NCI-H2196 (cell line): ENCODE measurements at regions not wholly inside any gene's neighbourhood (a gene's known extent, or its start where the extent isn't known, plus 50 kb on each side); places are given as distances from the start of the nearest gene placed in this dataset.

Experiments
- DNase-seq: peaks from one replicate; lab custom pipeline; 2025; ENCODE audit not compliant: unreplicated experiment; lab: John Stamatoyannopoulos, UW

DNA sequence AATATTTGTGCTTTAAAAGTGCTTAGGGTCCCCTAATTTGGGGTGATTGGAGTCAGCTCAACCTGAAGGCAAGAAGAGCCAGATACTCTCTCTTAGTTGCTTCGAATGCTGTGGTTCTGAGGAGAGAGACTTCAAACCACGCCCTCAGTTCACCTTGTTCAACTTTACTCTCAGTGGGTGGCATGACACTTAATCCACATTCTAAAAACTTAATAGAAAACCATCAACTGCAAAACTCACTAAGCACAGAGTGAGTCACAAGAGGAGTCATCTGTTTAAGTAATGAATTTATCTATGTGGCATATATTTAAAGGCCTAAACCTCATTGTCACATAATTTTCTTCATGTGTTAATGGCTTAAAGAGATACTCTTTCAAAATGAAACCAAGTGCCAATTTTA is 99.5 kb upstream of the SLC4A4 start:
- no peak for DNase-seq

DNA sequence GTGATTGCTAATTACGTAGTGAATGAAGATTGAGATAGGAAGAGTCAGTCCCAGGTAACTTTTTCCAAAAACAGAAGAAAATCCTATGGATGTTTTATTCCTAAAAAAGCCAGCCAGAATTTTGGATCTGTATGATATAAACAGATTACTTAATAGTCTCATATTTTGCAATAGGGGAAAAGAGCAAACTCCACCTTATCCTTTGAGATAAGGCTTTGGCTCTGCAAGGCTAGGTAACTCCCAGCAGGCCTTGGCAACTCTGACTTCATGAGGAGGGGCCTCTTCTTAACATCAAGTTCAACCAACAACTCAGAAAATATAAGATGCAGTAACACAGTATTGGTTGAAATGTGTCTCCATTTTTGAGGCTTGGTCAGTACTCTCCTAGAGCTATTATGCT is 98.7 kb upstream of the SLC4A4 start:
- DNase-seq = no peak

DNA sequence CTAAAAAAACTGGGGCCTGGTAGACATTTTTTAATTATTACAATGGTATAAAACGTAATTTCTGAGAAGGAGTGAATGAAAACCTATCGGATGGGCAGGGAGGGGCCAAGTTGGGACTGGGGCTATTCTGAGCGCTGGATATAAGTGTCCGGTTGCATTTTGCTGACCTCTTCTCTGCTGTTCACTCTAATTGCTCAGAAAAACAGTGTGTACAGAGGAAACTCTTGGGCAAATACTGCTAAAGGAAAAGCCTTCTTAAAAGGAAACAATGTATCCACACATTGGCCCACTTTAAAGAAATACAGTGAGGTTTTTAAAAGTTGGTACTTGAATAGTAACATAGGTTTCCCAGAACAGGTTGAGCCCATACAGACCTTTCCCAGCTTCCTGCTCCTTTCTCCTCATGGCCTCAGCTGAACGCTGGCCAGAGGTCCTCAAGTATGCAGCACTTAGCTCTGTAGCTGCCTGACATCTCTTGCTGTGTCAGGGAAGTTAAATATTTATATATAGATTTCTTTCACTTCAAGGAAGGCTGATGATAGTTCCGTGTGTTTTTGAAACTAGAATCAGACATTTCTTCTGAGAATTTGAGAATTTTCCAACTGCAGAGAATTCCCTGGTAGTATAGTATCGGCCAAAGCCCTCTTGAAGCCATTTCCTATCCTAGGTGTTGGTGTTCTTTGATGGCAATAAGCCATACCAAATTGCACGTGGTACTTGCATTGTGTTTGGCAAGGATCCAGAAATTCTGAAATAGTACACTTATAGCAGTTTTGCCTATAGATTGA is 97.1 kb upstream of the SLC4A4 start:
- DNase-seq = peak; percentile 53

DNA sequence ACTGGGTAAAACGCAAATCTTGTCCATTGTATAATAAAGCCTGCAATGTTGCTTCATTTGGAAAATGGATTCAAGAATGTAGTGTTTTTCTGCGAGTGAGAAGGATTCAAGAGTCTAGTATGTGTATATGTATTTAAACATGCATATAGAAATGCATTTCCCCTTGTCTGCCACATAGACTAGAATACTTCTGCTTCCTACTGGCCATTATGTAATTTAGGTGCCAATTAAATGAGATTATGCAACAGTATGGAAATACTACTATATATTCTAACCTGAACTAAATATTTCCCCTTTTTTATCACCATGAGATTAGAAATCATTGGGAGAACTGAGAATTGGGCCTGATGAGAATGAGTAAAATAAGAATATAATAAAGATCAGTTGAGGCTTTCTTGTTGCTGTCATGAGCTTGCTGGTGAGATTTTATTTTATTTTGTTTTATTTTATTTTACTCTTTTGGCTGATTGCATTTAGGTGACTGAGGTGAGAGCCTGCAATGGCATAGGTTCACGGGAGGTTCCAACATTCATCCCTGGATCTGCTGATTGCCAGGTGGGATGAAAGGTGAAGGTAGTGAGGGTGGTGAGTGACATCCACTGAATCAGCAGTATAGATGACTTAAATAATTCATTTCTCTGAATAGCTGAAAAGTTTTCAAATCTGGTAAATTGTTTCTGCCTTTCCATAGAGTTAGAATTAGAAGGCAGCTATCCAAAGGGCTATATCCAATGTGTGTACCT is 95.6 kb upstream of the SLC4A4 start:
- no peak for DNase-seq

DNA sequence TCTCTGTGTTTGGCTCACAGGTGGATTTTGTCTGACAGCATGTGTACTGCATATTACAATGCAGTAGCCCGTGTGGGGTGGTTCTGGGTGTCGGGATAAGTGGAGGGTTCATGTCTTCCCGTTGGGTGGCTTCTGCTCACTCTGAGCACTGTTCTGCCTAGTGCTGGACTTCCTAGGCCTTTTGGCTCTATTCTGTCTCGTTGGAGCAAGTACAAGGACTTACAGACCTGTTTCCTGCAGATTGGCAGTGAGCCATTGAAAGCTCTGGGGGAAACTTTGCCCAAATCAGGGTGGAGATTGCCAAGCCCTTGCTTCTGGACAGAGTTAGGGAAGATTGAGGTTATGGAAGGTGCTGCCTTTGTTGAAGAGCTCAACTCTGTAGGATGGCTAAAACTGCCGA is 91.1 kb upstream of the SLC4A4 start:
- no peak for DNase-seq

DNA sequence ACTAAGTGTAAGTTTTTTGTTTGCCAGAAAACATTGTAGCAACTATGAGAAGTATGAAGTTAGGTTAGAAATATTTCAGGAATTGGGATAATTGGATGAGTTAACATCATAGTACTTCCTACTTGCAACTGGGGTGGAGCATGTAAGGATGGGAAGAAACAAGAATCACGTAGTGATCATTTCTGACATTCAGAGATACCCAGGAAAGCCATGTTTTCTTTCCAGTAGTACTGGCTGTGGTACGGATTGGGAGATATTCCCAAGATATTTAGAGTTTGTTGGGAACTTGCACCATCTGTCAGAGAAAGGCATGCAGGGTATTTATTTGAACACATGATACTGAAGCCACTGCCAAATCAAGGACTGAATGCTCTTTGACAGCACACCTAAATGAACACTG is 87.6 kb upstream of the SLC4A4 start:
- DNase-seq = no peak

DNA sequence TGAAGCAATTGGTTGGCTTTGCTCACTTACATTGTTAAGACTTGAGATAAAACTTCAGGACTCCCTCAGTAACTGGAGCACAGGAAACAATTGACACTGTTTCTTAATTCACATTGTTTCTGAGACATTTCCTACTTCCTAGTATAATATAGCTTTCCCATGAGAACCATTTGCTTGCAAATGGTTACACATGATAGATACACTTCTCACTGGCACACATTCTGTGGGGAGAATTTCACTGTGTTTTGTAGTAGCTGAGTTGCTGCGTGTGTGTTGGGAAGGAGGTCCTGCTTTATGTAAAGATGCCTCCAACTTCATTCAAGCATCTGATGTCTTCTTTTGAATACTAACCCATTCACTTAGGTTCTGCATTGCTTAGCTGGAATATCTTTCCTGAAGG is 85.3 kb upstream of the SLC4A4 start:
- DNase-seq = no peak

DNA sequence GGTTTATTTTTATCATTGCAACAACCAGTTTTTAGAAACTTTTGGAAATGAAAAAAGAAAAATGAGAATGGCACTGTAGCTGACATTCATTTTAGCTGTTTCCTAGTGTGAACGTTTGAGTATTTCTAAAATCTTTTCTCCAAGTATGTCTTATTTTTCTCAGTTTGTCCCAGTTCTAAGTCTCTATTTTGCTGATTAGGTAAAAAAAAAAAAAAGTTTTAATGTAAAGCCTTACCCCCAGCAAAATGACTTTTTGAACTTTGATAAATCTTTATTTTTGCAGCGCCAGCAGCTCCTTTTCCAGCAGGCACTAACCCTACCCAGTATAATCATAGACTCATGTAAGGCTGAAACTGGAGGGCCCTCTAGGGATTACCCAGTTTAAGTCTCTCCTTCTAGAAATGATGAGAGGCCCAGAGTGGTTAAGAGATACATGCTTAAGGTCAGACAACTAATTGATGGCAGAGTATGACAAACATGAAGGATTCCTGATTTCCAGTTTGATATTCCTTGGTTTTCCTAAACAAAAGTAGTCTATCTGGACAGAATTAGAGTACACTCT is 84.3 kb upstream of the SLC4A4 start:
- no peak for DNase-seq

DNA sequence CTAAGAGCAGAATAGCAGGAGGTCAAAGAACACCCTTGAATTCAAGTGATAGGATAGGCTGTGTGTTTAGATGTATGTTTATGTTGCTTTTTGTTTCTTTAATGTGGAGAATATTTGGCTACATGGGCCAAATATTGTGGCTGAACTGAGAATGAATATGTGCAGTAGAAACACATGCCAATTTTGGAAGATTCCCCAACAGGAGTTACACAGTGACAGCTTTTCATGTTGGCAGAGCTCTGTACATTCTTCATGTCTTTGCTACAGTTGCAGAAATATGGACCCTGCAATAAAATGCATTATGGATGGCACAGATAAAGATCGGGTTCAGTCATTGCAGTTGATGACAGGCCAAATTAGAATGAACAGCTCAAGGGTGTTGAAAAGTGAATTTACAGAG is 82.8 kb upstream of the SLC4A4 start:
- no peak for DNase-seq

DNA sequence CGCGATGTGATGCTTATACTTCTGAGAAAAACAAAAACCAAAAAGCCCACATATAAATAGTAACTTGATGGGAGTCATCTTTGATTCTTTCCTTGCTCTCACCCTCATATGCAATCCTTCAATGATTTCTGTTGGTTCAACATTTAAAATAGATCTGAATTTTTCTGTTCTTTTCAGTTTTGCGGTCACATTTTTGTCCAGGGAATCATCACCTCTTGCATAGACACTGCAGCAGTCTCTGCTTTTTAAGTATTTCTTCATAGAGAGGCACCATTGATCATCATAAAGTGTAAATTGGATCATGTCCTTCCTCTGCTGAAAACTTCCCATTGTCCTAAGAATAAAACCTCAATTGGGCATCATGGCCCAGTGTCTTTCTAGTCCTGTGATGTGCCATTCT is 81.1 kb upstream of the SLC4A4 start:
- DNase-seq = no peak

DNA sequence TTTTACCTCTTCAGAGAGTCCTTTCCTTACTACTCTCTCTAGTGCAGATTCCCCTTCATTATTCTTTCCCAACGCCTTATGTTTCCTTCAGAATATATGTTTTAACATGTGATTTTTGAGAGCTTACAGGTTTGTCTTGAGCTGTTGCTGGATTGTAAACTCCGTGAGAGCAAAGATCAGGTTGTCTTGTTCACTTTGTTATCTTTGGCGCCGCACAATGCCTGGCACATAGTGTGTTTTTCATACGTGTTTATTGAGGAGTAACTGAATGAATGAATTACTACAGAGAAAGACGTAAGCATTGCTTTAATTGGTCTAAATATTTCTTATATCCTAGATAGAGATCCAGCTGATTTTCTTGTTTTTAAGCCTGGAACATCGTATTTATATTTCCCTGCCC is 80.5 kb upstream of the SLC4A4 start:
- DNase-seq = no peak

DNA sequence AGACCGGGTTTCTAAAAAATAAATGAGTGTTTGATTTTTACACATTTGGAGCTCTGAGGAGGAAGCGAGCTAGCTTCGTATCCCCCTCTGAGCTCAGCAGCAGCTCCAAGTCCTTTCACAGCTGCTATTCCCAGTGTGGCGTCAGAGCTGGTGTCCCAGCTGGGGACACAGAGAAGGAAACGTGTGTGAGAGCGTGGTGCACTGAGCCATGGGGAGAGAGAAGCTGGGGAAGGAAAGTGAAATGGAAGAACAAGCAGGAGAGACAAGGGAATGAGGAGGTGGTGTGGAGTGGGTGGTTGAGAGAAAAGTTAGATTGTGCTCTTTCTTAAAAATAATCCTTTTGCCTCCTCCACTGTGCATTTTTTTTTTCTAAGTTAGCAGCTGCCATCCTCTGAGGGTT is 79.5 kb upstream of the SLC4A4 start:
- DNase-seq = no peak

DNA sequence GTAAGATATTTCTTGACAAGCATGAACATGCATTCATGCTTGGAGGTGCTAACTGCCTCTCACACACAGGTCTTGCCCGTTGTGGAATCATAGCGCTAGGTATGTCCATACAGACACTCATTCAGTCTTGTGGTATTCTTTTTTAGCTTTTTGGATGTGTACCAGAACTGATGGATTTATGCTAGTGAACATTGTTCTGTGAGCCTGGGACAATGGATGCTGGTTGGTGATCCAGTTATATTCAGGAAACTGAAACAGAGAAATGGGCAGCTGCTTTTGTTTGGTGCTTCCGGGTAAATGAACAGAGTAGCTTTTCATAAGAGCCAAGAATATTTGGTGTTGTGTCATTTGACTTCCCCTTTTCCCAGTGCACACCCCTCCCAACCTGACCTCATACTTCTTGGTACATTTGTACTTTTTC is 78.9 kb upstream of the SLC4A4 start:
- no peak for DNase-seq

DNA sequence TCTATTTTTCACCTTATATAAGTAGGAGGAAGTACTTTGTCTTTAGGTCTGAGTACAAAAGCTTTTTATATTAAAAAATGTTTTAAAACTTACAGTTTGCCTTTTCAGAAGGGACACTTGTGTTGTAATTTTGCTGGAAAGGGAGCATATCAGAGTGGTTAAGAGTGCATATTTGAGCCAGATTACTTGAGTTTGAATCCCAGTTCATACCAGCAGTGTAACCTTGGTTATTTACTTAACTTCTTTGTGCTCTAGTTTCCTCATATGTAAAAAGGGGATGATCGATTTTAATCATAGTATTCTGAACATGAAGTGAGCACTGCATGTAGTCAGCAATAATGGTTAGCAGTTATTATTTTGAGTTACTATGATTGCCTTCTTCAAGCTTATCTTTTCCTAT is 78.3 kb upstream of the SLC4A4 start:
- no peak for DNase-seq

DNA sequence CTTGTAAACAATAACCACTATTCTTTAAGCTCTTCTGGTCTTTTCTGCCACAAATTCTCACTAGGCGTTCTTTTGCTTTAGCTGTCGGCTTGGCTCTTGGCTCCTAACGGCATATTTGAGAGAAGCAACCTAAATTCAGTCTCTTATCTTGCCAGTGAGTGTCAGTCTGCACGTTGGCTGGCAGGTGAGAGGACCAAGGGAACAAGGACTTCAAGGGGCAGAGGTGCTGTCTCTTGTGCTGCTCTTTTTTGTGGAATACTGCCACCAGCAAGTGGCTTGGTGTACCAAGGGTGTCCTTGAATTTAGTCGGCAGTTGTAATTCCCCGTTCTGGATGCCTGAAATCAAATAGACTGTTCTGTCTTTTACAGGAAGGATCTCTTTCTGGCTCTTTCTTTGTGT is 77.8 kb upstream of the SLC4A4 start:
- no peak for DNase-seq

DNA sequence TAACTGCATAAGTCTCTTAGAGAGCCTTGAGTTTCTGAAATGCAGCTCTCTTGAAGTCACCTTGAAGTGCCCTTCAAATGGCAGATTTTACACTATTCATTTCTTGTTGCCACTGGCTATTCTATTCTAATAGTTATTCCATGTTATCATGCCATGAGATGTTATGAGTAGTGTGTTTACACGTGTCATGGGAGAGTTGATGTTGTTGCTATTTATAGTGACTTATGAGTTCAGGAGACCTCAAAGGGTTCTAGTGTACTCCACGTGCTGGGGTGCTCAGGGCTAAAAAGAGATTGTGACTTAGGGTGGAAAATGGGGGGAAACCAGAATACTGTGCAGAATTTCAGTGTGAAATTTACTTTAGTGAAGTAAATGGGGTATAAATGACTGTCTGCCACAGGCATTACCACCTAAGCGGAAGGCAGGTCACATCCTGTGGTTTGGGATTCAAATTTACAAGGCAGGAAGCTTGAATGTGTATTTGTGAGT is 77.1 kb upstream of the SLC4A4 start:
- no peak for DNase-seq

DNA sequence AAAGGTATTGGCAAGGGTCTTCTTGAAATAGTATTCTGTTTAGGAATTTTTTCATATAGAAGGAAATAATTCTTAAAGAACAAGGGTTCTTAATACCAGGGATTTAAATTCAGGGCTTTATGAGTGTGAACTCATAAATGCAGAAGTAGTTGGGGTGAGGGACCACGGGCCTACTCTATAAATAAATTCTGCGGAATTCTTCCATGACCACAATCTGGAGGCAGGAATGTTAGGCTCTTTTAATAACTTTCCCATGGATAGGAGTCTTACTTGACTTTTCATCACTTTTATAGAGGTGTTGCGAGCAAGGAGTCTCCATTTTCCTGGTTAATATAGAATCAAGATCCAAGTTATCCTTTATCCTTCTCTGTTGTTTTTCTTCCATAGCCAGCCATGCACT is 76.7 kb upstream of the SLC4A4 start:
- DNase-seq = no peak

DNA sequence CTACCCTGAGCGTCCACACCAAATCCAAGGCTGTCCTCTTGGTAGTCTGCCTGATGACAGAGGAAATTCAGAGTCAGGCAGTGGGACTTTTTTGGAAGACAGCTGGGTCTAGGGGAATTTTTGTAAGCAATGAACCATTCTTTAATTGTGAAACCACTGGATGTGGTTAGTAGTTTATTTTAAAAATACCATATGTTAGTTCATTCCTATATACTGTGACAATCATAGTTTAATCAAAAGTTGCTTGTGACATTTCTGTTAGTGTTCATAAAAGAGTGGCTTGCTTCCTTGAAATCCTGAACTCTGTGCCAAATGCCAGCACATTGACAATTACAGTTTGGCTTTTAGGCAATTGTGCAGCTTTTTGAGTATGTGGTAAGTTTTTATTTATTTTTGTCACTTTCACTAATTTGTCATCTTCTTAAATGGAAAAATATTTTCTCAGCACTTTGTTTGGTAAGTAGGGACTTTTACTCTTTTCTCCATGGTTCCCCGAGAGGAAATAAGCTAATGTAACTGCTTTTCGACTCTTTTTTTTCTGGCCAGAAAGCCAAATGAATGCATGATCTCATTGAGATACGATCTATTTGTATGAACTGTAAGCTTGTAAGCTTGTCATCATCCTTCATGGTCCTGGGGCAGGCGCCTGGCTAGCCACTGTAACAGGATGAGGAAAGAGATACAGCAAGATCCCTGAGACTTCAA is 72.6 kb upstream of the SLC4A4 start:
- DNase-seq = no peak

DNA sequence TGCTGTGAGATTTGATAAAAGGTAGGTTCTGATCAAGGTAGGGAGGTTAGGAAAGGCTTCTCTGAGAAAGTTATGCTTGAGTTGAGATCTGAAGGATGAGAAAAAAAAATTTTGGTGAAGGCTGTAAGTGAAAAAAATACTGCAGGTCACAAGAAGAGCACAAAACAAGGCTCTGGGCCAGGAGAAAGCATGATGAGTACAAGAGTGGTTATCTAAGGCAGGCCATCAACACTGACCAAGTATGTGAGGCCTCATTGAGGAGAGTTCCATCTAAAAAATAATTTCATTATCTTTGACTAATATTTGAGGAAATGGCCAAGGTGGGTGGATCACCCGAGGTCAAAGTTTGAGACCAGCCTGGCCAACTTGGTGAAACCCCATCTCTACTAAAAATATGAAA is 71.6 kb upstream of the SLC4A4 start:
- DNase-seq = no peak

DNA sequence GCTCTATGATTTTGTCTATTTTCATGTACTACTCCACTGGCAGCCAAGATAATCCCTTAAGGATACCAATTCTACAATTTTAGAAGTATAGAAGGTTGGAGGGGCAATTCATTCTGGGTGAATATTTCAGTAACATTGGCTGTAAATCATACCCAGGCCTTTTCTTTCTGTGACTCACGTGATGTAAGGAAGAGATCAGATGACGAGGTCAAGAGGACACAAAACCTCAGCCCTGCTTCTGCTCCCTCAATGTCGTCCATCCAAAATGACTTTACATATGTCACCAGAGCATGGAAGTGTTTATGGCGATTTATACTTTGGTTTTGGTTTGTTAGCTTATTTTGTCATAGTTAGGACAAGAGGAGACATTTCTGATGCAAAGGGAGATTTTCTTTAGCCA is 70.7 kb upstream of the SLC4A4 start:
- no peak for DNase-seq

DNA sequence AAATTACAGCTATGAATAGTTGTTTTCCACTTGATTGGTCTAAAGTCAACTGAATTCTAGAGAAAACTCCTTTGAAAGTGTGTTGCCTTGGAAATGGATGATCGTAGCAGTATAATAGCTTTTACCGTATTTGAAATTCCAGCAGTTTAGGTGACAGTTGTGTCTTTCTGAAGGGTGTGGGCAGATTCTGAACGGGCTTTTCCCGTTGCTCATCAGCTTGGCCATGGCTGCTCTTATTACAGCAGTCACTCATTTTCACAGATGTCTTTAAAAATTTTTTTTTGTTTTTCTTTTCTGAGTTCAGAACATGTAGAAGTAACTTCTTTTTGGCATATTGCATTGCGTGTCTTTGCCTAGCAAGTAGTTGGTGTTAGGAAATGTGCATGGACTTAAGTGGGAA is 69.6 kb upstream of the SLC4A4 start:
- no peak for DNase-seq

DNA sequence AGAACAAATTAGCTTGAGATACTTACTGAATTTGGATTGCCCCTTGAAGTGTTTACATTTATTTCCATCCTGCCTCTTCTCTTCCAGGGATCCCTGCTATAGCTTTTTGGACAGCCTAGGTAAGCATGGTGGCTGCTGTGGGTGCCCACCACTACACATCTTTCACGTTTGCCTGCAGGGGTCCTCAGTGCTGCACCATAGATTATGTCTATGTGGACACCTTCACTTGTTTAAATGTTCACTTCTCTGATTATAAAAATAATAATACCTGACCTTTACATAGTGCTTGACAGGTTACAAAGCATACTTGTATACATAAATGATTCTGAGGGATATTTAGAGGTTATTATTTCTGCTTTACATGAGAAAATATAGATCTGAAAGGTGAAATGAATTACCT is 67.9 kb upstream of the SLC4A4 start:
- no peak for DNase-seq
